ENCODE measurements at regions not wholly inside any gene's neighbourhood (a gene's known extent, or its start where the extent isn't known, plus 50 kb on each side); places are given as distances from the start of the nearest gene placed in this dataset.
A peak's percentile ranks its signal among the peaks of the same experiment; 100 is the strongest.

GRCh38 chr7:26520483-26520882, 228.8 kb downstream of the SNX10 start:
- no peak for DNase-seq

- no peak for DNase-seq
Measured at GRCh38 chr7:26522633-26523032, 231.0 kb downstream of the SNX10 start.

GRCh38 chr7:26525398-26526264, 234.0 kb downstream of the SNX10 start:
- peak; percentile 43 to 57 for DNase-seq

GRCh38 chr7:26526265-26526587, 234.6 kb downstream of the SNX10 start:
- DNase-seq: no peak

GRCh38 chr7:26531926-26532325, 240.3 kb downstream of the SNX10 start:
- DNase-seq: no peak

GRCh38 chr7:26532471-26532870, 240.8 kb downstream of the SNX10 start:
- no peak for DNase-seq

- no peak for DNase-seq
Measured at GRCh38 chr7:26533217-26533616, 241.6 kb downstream of the SNX10 start.

- peak; percentile 32 to 34 for DNase-seq
Measured at GRCh38 chr7:26534649-26535482, 243.2 kb downstream of the SNX10 start.

GRCh38 chr7:26535483-26536007, 243.9 kb downstream of the SNX10 start:
- no peak for DNase-seq

- no peak for DNase-seq
Measured at GRCh38 chr7:26538216-26538615, 246.6 kb downstream of the SNX10 start.

GRCh38 chr7:26538689-26539088, 247.0 kb downstream of the SNX10 start:
- no peak for DNase-seq

GRCh38 chr7:26543340-26543739, 251.7 kb downstream of the SNX10 start:
- no peak for DNase-seq

GRCh38 chr7:26543951-26544350, 252.3 kb downstream of the SNX10 start:
- no peak for DNase-seq

- no peak for DNase-seq
Measured at GRCh38 chr7:26546508-26547053, 254.9 kb downstream of the SNX10 start.

GRCh38 chr7:26547156-26547555, 255.5 kb downstream of the SNX10 start:
- no peak for DNase-seq

GRCh38 chr7:26549281-26549944, 257.8 kb downstream of the SNX10 start:
- no peak for DNase-seq

GRCh38 chr7:26550492-26550891, 258.8 kb downstream of the SNX10 start:
- no peak for DNase-seq

GRCh38 chr7:26551740-26552139, 260.1 kb downstream of the SNX10 start:
- no peak for DNase-seq

- DNase-seq: no peak
Measured at GRCh38 chr7:26553128-26553527, 261.5 kb downstream of the SNX10 start.

GRCh38 chr7:26553582-26553981, 261.9 kb downstream of the SNX10 start:
- no peak for DNase-seq

- no peak for DNase-seq
Measured at GRCh38 chr7:26554952-26555351, 263.3 kb downstream of the SNX10 start.

- peak; percentile 59 to 64 for DNase-seq
Measured at GRCh38 chr7:26556061-26556881, 264.6 kb downstream of the SNX10 start.
